Neural cell (in vitro differentiated cells): ENCODE measurements at regions not wholly inside any gene's neighbourhood (a gene's known extent, or its start where the extent isn't known, plus 50 kb on each side); places are given as distances from the start of the nearest gene placed in this dataset.

Experiments used
- H2AFZ ChIP-seq: fragments of 200-600, 300-800 bp; sonication (generic), shearing (Covaris generic); 2 replicates; pipeline ENCODE4 v1.6.0; 2014; ENCODE audit warnings: low read depth, mild to moderate bottlenecking, antibody characterized with exemption, low read length, moderate library complexity
- H3F3A ChIP-seq: fragments of 200-600 bp; shearing (Covaris generic); 2 replicates; pipeline ENCODE4 v1.6.1; 2016; ENCODE audit warnings: mild to moderate bottlenecking, moderate library complexity, mixed read lengths, antibody characterized with exemption, low read length; ENCODE audit not compliant: insufficient read depth, poor library complexity, severe bottlenecking
- H3K27ac ChIP-seq: fragments of 200-600, 300-800 bp; sonication (generic), shearing (Covaris generic); 2 replicates; pipeline ENCODE4 v1.5.1; 2014; ENCODE audit warnings: mild to moderate bottlenecking, low read length, moderate library complexity
- H3K27me3 ChIP-seq: fragments of 300-800, 200-600 bp; sonication (generic), shearing (Covaris generic); 2 replicates; pipeline ENCODE4 v1.6.0; 2014; ENCODE audit warnings: mild to moderate bottlenecking, low read depth, low read length, moderate library complexity; ENCODE audit not compliant: insufficient read depth
- H3K36me3 ChIP-seq: fragments of 300-800, 200-600 bp; sonication (generic), shearing (Covaris generic); 2 replicates; pipeline ENCODE4 v1.5.1; 2014; ENCODE audit warnings: mild to moderate bottlenecking, antibody characterized with exemption, low read length, moderate library complexity; ENCODE audit not compliant: insufficient read depth
- H3K4me2 ChIP-seq: fragments of 300-800, 200-600 bp; sonication (generic), shearing (Covaris generic); 2 replicates; pipeline ENCODE4 v1.6.0; 2014; ENCODE audit warnings: mild to moderate bottlenecking, low read length
- H3K4me3 ChIP-seq: fragments of 300-800, 200-600 bp; sonication (generic), shearing (Covaris generic); 2 replicates; pipeline ENCODE4 v1.5.1; 2014; ENCODE audit warnings: mild to moderate bottlenecking, low read length, moderate library complexity
- H3K79me2 ChIP-seq: fragments of 200-600 bp; shearing (Covaris generic); replicated peaks from 2 replicates; pipeline ENCODE4 v1.6.0; 2014; ENCODE audit warnings: mild to moderate bottlenecking, low read length, moderate library complexity; ENCODE audit not compliant: insufficient read depth
- H3K9ac ChIP-seq: fragments of 300-800, 200-600 bp; sonication (generic), shearing (Covaris generic); 2 replicates; pipeline ENCODE4 v1.6.1; 2016; ENCODE audit warnings: mild to moderate bottlenecking, low read length, mixed read lengths
- H3K9me2 ChIP-seq: fragments of 200-600 bp; shearing (Covaris generic); 2 replicates; pipeline ENCODE4 v1.6.1; 2016; ENCODE audit warnings: mild to moderate bottlenecking, low read length, mixed read lengths; ENCODE audit not compliant: insufficient read depth
- H3K9me3 ChIP-seq: fragments of 200-600, 300-800 bp; sonication (generic), shearing (Covaris generic); 2 replicates; pipeline ENCODE4 v1.6.1; 2016; ENCODE audit warnings: mild to moderate bottlenecking, mixed run types, low read length, moderate library complexity, mixed read lengths
- H4K20me1 ChIP-seq: fragments of 200-600 bp; shearing (Covaris generic); 2 replicates; pipeline ENCODE4 v1.6.1; 2016; ENCODE audit warnings: mild to moderate bottlenecking, mixed run types; ENCODE audit not compliant: insufficient read depth
- EP300 ChIP-seq: fragments of 450-650 bp; conservative IDR thresholded peaks from 2 replicates; pipeline ENCODE4 v1.6.1; 2014; ENCODE audit warnings: antibody characterized with exemption, mild to moderate bottlenecking, moderate library complexity; ENCODE audit not compliant: poor library complexity, severe bottlenecking
- EZH2 ChIP-seq: fragments of 200-600, 300-800 bp; shearing (Covaris generic), sonication (generic); IDR thresholded peaks from 2 replicates; pipeline ENCODE4 v1.6.1; 2014; ENCODE audit warnings: antibody characterized with exemption, low read length, borderline replicate concordance, mild to moderate bottlenecking; ENCODE audit not compliant: insufficient read depth, poor library complexity, severe bottlenecking
- MXI1 ChIP-seq: fragments of 450-650 bp; conservative IDR thresholded peaks from 2 replicates; pipeline ENCODE4 v1.6.1; 2014; ENCODE audit warnings: antibody characterized with exemption, mild to moderate bottlenecking; ENCODE audit not compliant: poor library complexity, severe bottlenecking
- POLR2AphosphoS5 ChIP-seq: IDR thresholded peaks from 2 replicates; pipeline ENCODE4 v1.6.1; 2012
- RAD21 ChIP-seq: fragments of 450-650 bp; conservative IDR thresholded peaks from 2 replicates; pipeline ENCODE4 v1.6.1; 2014; ENCODE audit warnings: antibody characterized with exemption, mild to moderate bottlenecking, moderate library complexity
- SMC3 ChIP-seq: fragments of 450-650 bp; conservative IDR thresholded peaks from 2 replicates; pipeline ENCODE4 v1.6.1; 2014; ENCODE audit warnings: antibody characterized with exemption, mild to moderate bottlenecking, moderate library complexity; ENCODE audit not compliant: poor library complexity
- TAF1 ChIP-seq: IDR thresholded peaks from 2 replicates; pipeline ENCODE4 v1.6.1; 2012; ENCODE audit warnings: low read depth
- small RNA-seq, 3 experiments: library from RNA; depleted of rRNA; stranded (forward); fragments of <200 nt; gene quantifications; one replicate each; pipeline ENCODE3, GENCODE V24; 2012
- TF ChIP-seq, protein P1 (sequence below): IDR thresholded peaks from 2 replicates; pipeline ENCODE4 v1.6.1; 2012; ENCODE audit warnings: borderline replicate concordance
- TF ChIP-seq, protein P2 (sequence below): fragments of 450-650 bp; IDR thresholded peaks from 2 replicates; pipeline ENCODE4 v1.5.1; 2014; ENCODE audit warnings: antibody characterized with exemption, mild to moderate bottlenecking, moderate library complexity; ENCODE audit not compliant: poor library complexity, severe bottlenecking

DNA sequence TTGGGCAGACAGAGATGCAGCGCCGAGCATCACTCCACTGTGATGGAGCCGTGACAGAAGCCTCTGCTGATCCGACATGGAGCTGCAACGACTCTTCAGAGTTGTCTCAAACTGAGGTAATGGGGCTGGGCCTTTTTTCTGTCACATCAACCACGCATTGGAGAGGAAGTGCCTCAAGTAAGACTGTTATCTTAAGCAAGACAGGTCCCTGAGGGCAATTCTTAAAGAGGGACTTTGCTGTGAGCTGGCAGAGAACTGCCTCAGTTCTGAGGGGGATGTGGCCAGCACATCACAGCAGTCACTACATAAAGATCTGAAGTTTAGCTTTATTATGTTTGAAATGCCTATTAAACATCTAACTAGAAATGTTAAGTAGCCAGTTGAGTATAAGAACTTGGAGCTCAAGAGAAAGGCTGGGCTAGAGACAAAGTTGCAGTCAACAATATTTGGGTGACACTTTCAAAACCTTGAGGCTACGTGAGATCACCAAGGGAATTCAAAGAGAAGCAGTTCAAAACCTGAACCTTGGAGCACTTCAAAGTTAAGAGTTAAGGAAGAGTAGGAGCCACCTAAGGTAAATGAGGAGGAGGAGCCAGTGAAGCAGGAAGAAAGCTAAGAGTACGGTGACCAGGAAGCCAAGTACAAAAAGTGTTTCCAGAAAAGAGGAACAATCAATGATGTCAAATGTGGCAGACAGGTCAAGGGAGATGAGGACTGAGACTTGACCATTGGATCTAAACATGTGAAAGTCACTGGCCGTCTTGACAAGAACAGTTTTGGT, 54.2 kb upstream of the BCL9 start:
- Histone ChIP-seq H3K36me3 (no peaks in the 10 kb centered on the region), H3K27ac (no peak overlapping the region), H3K4me3 (no peak overlapping the region), H3K79me2 (no peaks in the 10 kb centered on the region), H3K9me3 (no peaks in the 10 kb centered on the region), H2AFZ (no peak overlapping the region), H3K9me2 (no peaks in the 10 kb centered on the region), H4K20me1 (no peaks in the 10 kb centered on the region), H3K9ac (no peak overlapping the region), H3K27me3 (no peaks in the 10 kb centered on the region), H3F3A (no peaks in the 10 kb centered on the region), H3K4me2 (no peak overlapping the region)
- TF ChIP-seq SMC3 (no peak), RAD21 (no peak), EP300 (no peak), POLR2AphosphoS5 (no peak), TAF1 (no peak), EZH2 (no peak), MXI1 (no peak)
- TF ChIP-seq, protein P1, sequence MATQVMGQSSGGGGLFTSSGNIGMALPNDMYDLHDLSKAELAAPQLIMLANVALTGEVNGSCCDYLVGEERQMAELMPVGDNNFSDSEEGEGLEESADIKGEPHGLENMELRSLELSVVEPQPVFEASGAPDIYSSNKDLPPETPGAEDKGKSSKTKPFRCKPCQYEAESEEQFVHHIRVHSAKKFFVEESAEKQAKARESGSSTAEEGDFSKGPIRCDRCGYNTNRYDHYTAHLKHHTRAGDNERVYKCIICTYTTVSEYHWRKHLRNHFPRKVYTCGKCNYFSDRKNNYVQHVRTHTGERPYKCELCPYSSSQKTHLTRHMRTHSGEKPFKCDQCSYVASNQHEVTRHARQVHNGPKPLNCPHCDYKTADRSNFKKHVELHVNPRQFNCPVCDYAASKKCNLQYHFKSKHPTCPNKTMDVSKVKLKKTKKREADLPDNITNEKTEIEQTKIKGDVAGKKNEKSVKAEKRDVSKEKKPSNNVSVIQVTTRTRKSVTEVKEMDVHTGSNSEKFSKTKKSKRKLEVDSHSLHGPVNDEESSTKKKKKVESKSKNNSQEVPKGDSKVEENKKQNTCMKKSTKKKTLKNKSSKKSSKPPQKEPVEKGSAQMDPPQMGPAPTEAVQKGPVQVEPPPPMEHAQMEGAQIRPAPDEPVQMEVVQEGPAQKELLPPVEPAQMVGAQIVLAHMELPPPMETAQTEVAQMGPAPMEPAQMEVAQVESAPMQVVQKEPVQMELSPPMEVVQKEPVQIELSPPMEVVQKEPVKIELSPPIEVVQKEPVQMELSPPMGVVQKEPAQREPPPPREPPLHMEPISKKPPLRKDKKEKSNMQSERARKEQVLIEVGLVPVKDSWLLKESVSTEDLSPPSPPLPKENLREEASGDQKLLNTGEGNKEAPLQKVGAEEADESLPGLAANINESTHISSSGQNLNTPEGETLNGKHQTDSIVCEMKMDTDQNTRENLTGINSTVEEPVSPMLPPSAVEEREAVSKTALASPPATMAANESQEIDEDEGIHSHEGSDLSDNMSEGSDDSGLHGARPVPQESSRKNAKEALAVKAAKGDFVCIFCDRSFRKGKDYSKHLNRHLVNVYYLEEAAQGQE = no peak
- TF ChIP-seq, protein P2, sequence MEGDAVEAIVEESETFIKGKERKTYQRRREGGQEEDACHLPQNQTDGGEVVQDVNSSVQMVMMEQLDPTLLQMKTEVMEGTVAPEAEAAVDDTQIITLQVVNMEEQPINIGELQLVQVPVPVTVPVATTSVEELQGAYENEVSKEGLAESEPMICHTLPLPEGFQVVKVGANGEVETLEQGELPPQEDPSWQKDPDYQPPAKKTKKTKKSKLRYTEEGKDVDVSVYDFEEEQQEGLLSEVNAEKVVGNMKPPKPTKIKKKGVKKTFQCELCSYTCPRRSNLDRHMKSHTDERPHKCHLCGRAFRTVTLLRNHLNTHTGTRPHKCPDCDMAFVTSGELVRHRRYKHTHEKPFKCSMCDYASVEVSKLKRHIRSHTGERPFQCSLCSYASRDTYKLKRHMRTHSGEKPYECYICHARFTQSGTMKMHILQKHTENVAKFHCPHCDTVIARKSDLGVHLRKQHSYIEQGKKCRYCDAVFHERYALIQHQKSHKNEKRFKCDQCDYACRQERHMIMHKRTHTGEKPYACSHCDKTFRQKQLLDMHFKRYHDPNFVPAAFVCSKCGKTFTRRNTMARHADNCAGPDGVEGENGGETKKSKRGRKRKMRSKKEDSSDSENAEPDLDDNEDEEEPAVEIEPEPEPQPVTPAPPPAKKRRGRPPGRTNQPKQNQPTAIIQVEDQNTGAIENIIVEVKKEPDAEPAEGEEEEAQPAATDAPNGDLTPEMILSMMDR = no peak

DNA sequence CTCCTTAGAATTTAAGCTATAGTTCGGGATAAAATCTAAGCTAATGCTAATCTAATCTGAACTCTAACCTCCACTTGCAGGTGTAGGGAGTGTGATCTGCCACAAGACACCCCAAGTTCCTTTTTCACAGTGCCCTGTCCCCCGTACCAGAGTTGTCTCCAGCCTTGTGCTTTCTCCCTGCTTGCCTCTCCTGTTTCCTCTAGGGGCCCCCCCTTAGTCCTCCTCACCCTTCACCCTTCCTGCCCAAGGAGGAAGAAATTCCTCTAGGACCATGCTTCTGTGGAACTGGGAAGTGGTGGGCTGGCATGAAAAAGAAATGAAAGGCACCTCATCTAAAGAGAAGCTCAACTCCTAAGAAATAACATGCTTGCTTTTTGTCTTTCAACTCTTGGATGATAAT, 50.2 kb upstream of the BCL9 start:
- no peak overlapping the region for H3K9ac ChIP-seq
- H3K36me3 ChIP-seq = no peaks in the 10 kb centered on the region
- H3K4me2 ChIP-seq = no peak overlapping the region
- H3K27ac ChIP-seq = no peak overlapping the region
- no peaks in the 10 kb centered on the region for H3K79me2 ChIP-seq
- H4K20me1 ChIP-seq = no peaks in the 10 kb centered on the region
- H3K4me3 ChIP-seq = no peak overlapping the region
- TF ChIP-seq POLR2AphosphoS5 = no peak
- no peak for TF ChIP-seq SMC3
- TF ChIP-seq RAD21 = no peak
- TF ChIP-seq MXI1 = no peak
- no peak for TF ChIP-seq EP300
- no peak for TF ChIP-seq TAF1
- TF ChIP-seq, protein P2 = no peak
- no peak overlapping the region for H2AFZ ChIP-seq
- no peaks in the 10 kb centered on the region for H3F3A ChIP-seq
- no peaks in the 10 kb centered on the region for H3K27me3 ChIP-seq
- no peaks in the 10 kb centered on the region for H3K9me2 ChIP-seq
- H3K9me3 ChIP-seq = no peaks in the 10 kb centered on the region

Small RNA genes in the stretch of these regions (small RNA-seq; reads per million reads assigned to genes)
- gene RF00019 = 0 to 1.2 (median 0) reads per million in 3 experiments
